H1 (cell line): ENCODE measurements at regions not wholly inside any gene's neighbourhood (a gene's known extent, or its start where the extent isn't known, plus 50 kb on each side); places are given as distances from the start of the nearest gene placed in this dataset.

ENCODE experiments used
- CTCF ChIA-PET: fragments of 300-600 bp; sonication (Branson Sonifier 250); formaldehyde crosslinking; loops from one replicate; lab custom pipeline; 2021; ENCODE audit not compliant: partially characterized antibody; lab: Charles Lee
- POLR2A ChIA-PET: fragments of 300-600 bp; sonication (Branson Sonifier 250); formaldehyde crosslinking; loops from one replicate; lab custom pipeline; 2021; ENCODE audit warnings: inconsistent platforms; ENCODE audit not compliant: partially characterized antibody; lab: Charles Lee
- DNase-seq, 2 experiments: peaks; one replicate each; pipeline versions ENCODE4 v3.0.0 to v3.0.0-alpha.2; 2010 to 2022; ENCODE audit warnings: low spot score in 2 of 2, low read depth in 1 of 2, mixed read lengths in 1 of 2
- FAIRE-seq: peaks from 2 replicates; lab custom pipeline; 2011; peaks lifted over from hg19 to GRCh38; lab: Jason Lieb, UNC
- H2AFZ ChIP-seq: 2 replicates; pipeline ENCODE4 v1.8.1; 2012; ENCODE audit warnings: low read length, inconsistent platforms
- H2AK5ac ChIP-seq: 2 replicates; pipeline ENCODE4 v1.6.1; 2013; ENCODE audit warnings: low read depth, low read length
- H2BK120ac ChIP-seq: replicated peaks from 2 replicates; pipeline ENCODE3; 2013; ENCODE audit warnings: low read depth, low read length, inconsistent platforms
- H2BK12ac ChIP-seq: 2 replicates; pipeline ENCODE4 v1.6.1; 2013; ENCODE audit warnings: low read depth, low read length
- H2BK15ac ChIP-seq: 2 replicates; pipeline ENCODE4 v1.6.1; 2013; ENCODE audit warnings: low read length
- H2BK20ac ChIP-seq: 2 replicates; pipeline ENCODE4 v1.6.1; 2013; ENCODE audit warnings: low read length
- H2BK5ac ChIP-seq: 2 replicates; pipeline ENCODE4 v1.6.1; 2013; ENCODE audit warnings: low read depth, low read length
- H3K14ac ChIP-seq: 2 replicates; pipeline ENCODE4 v1.6.1; 2013; ENCODE audit warnings: inconsistent platforms; ENCODE audit not compliant: insufficient read length
- H3K18ac ChIP-seq: 2 replicates; pipeline ENCODE4 v1.6.1; 2013; ENCODE audit warnings: low read length; ENCODE audit errors: extremely low read depth
- H3K23ac ChIP-seq: 2 replicates; pipeline ENCODE4 v1.6.1; 2013; ENCODE audit warnings: inconsistent platforms; ENCODE audit not compliant: insufficient read length
- H3K23me2 ChIP-seq: 2 replicates; pipeline ENCODE4 v1.6.1; 2013; ENCODE audit warnings: low read depth, low read length
- H3K27ac ChIP-seq: 2 replicates; pipeline ENCODE4 v1.6.1; 2011; ENCODE audit warnings: low read depth, low read length, inconsistent platforms
- H3K27me3 ChIP-seq, 4 experiments: replicated peaks in 1 of 4; 1 replicate in 1 of 4; 2 replicates in 3 of 4; pipeline versions ENCODE4 v1.6.1 to v1.8.1; 2011 to 2013; ENCODE audit warnings: low read length in 3 of 4, mild to moderate bottlenecking in 3 of 4, inconsistent platforms in 2 of 4, mixed read lengths in 2 of 4, moderate library complexity in 1 of 4; ENCODE audit not compliant: control insufficient read depth in 3 of 4, insufficient read depth in 3 of 4; ENCODE audit errors: extremely low read depth in 1 of 4
- H3K36me3 ChIP-seq, 4 experiments: 2 replicates each; pipeline versions ENCODE4 v1.6.1 to v1.8.1; 2011 to 2013; ENCODE audit warnings: mild to moderate bottlenecking in 4 of 4, low read length in 3 of 4, moderate library complexity in 2 of 4, control low read depth in 1 of 4, inconsistent platforms in 1 of 4; ENCODE audit not compliant: insufficient read depth in 4 of 4, control insufficient read depth in 2 of 4
- H3K4ac ChIP-seq: replicated peaks from 2 replicates; pipeline ENCODE3; 2013; ENCODE audit warnings: low read length, low read depth, mixed read lengths, inconsistent platforms; ENCODE audit not compliant: insufficient read length
- H3K4me1 ChIP-seq, 4 experiments: replicated peaks in 1 of 4; 1 replicate in 1 of 4; 2 replicates in 3 of 4; pipeline versions ENCODE4 v1.6.1 to v1.8.1; 2011 to 2013; ENCODE audit warnings: low read length in 3 of 4, inconsistent platforms in 2 of 4, mixed read lengths in 1 of 4; ENCODE audit not compliant: insufficient read depth in 4 of 4, control insufficient read depth in 3 of 4
- H3K4me2 ChIP-seq, 2 experiments: 2 replicates each; pipeline versions ENCODE4 v1.6.1 to v1.8.1; 2011 to 2013; ENCODE audit warnings: low read depth in 2 of 2, low read length in 2 of 2, control low read depth in 1 of 2, inconsistent platforms in 1 of 2, mild to moderate bottlenecking in 1 of 2; ENCODE audit not compliant: insufficient read depth in 1 of 2
- H3K4me3 ChIP-seq, 4 experiments: fragments of 200-600, 300-600 bp in 1 of 4; sonication (generic), shearing (Covaris generic), sonication (Bioruptor Twin) in 1 of 4; 2 replicates each; pipeline versions ENCODE4 v1.5.1 to v1.8.1; 2011 to 2016; ENCODE audit warnings: low read length in 4 of 4, low read depth in 3 of 4, control low read depth in 2 of 4, inconsistent platforms in 2 of 4, mild to moderate bottlenecking in 2 of 4, mixed read lengths in 1 of 4, moderate library complexity in 1 of 4; ENCODE audit not compliant: insufficient read depth in 2 of 4; ENCODE audit errors: extremely low read depth in 1 of 4
- H3K56ac ChIP-seq: replicated peaks from 2 replicates; pipeline ENCODE3; 2013; ENCODE audit warnings: low read depth, mild to moderate bottlenecking, mixed read lengths, low read length, inconsistent platforms; ENCODE audit not compliant: insufficient read length
- H3K79me1 ChIP-seq: 2 replicates; pipeline ENCODE4 v1.6.1; 2013; ENCODE audit warnings: low read depth, low read length, control low read depth
- H3K79me2 ChIP-seq, 2 experiments: 2 replicates each; pipeline versions ENCODE4 v1.6.1 to v1.8.1; 2012 to 2013; ENCODE audit warnings: low read length in 2 of 2, mild to moderate bottlenecking in 2 of 2, inconsistent platforms in 1 of 2; ENCODE audit not compliant: insufficient read depth in 2 of 2, control insufficient read depth in 1 of 2
- H3K9ac ChIP-seq, 4 experiments: replicated peaks in 1 of 4; 1 replicate in 1 of 4; 2 replicates in 3 of 4; pipeline versions ENCODE4 v1.6.1 to v1.8.1; 2011 to 2013; ENCODE audit warnings: low read depth in 3 of 4, low read length in 3 of 4, control low read depth in 2 of 4, mild to moderate bottlenecking in 2 of 4, moderate library complexity in 2 of 4, inconsistent platforms in 1 of 4; ENCODE audit errors: extremely low read depth in 1 of 4
- H3K9me3 ChIP-seq, 2 experiments: 2 replicates each; pipeline versions ENCODE4 v1.6.1 to v1.8.1; 2012 to 2013; ENCODE audit warnings: mild to moderate bottlenecking in 2 of 2, moderate library complexity in 2 of 2, control low read depth in 1 of 2, inconsistent platforms in 1 of 2, low read depth in 1 of 2, low read length in 1 of 2, mixed read lengths in 1 of 2; ENCODE audit not compliant: insufficient read depth in 2 of 2
- H4K20me1 ChIP-seq, 2 experiments: replicated peaks in 1 of 2; 2 replicates each; pipeline versions ENCODE3 to v1.8.1; 2011 to 2013; ENCODE audit warnings: inconsistent platforms in 2 of 2, low read length in 2 of 2, mild to moderate bottlenecking in 1 of 2; ENCODE audit not compliant: insufficient read depth in 2 of 2, control insufficient read depth in 1 of 2
- H4K5ac ChIP-seq: 2 replicates; pipeline ENCODE4 v1.6.1; 2013; ENCODE audit warnings: low read length, low read depth, mixed read lengths, inconsistent platforms; ENCODE audit not compliant: insufficient read length
- H4K8ac ChIP-seq: 2 replicates; pipeline ENCODE4 v1.8.0; 2013; ENCODE audit warnings: mild to moderate bottlenecking, moderate library complexity, low read length, inconsistent platforms; ENCODE audit not compliant: insufficient read depth; ENCODE audit errors: extremely low read depth
- H4K91ac ChIP-seq: replicated peaks from 2 replicates; pipeline ENCODE3; 2013; ENCODE audit warnings: low read length, mixed read lengths, inconsistent platforms; ENCODE audit not compliant: insufficient read length
- BCL11A ChIP-seq, 2 experiments: IDR thresholded peaks; one replicate each; pipeline ENCODE4 v1.6.1; 2011; ENCODE audit warnings: low read depth in 2 of 2, low read length in 2 of 2, mild to moderate bottlenecking in 2 of 2
- CBX5 ChIP-seq: fragments of 300-800, 300-1000 bp; sonication (generic); IDR thresholded peaks from 2 replicates; pipeline ENCODE4 v1.7.1; 2016; ENCODE audit warnings: antibody characterized with exemption, low read length, low read depth
- CHD1 ChIP-seq: IDR thresholded peaks from 2 replicates; pipeline ENCODE4 v1.6.1; 2012; ENCODE audit warnings: low read depth, low read length, improper control_type of control experiment
- CHD2 ChIP-seq: IDR thresholded peaks from 2 replicates; pipeline ENCODE4 v1.6.1; 2012; ENCODE audit warnings: low read length, improper control_type of control experiment
- EZH2 ChIP-seq: fragments of 200-600 bp; sonication (generic); IDR thresholded peaks from 2 replicates; pipeline ENCODE4 v1.7.1; 2012; ENCODE audit warnings: low read depth, mild to moderate bottlenecking, moderate library complexity, low read length, inconsistent platforms; ENCODE audit not compliant: severe bottlenecking
- JUND ChIP-seq: IDR thresholded peaks from 2 replicates; pipeline ENCODE4 v1.6.1; 2011; ENCODE audit warnings: mild to moderate bottlenecking, improper control_type of control experiment, low read length
- NANOG ChIP-seq: IDR thresholded peaks from 2 replicates; pipeline ENCODE4 v1.6.1; 2011; ENCODE audit warnings: low read length, low read depth, mild to moderate bottlenecking, inconsistent platforms; ENCODE audit not compliant: insufficient read depth, poor library complexity, severe bottlenecking
- SAP30 ChIP-seq: fragments of 300-600 bp; sonication (generic); IDR thresholded peaks from 2 replicates; pipeline ENCODE4 v1.7.1; 2012; ENCODE audit warnings: low read length, moderate library complexity, mild to moderate bottlenecking, inconsistent platforms; ENCODE audit not compliant: insufficient read depth, insufficient replicate concordance
- SIX5 ChIP-seq: IDR thresholded peaks from 2 replicates; pipeline ENCODE4 v1.6.1; 2011; ENCODE audit warnings: mild to moderate bottlenecking, low read depth, low read length
- SP1 ChIP-seq: IDR thresholded peaks from 2 replicates; pipeline ENCODE4 v1.6.1; 2011; ENCODE audit warnings: low read depth, low read length
- TF ChIP-seq, protein P1 (sequence below), 3 experiments: IDR thresholded peaks; 1 replicate in 2 of 3; 2 replicates in 1 of 3; pipeline versions ENCODE4 v1.5.1 to v1.6.1; 2011; ENCODE audit warnings: low read length in 3 of 3, mild to moderate bottlenecking in 3 of 3, inconsistent platforms in 2 of 3, low read depth in 1 of 3, moderate library complexity in 1 of 3; ENCODE audit not compliant: insufficient read depth in 1 of 3; ENCODE audit errors: control extremely low read depth in 1 of 3

DNA sequence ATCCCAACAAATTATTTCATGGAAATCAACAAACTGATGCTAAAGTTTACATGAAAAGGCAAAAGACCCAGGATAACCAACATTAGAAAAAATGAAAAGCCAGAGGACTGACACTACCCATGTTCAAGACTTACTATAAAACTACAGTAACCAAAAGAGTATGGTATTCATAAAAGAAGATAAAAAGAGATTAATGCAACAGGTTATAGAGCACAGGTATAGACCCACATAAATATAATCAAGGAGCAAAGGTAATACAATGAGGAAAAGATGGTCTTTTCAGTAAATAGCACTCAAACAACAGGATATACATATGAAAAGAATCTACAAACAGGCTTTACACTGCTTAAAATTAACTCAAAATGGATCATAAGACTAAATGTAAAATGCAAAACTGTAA is 1342.7 kb downstream of the UQCRFS1 start:
- no peaks in the 10 kb centered on the region for H3K23me2 ChIP-seq
- no peaks in the 10 kb centered on the region for H3K79me1 ChIP-seq
- H3K14ac ChIP-seq = no peak overlapping the region
- FAIRE-seq (no peak), DNase-seq (no peak)
- no peaks in the 10 kb centered on the region for H3K27me3 ChIP-seq
- no peak overlapping the region for H3K4me3 ChIP-seq
- no peaks in the 10 kb centered on the region for H4K20me1 ChIP-seq
- no peak overlapping the region for H2AFZ ChIP-seq
- no peak overlapping the region for H3K56ac ChIP-seq
- H3K4me2 ChIP-seq = no peak overlapping the region
- H4K8ac ChIP-seq = no peak overlapping the region
- no peaks in the 10 kb centered on the region for H3K79me2 ChIP-seq
- H4K91ac ChIP-seq = no peak overlapping the region
- no peak overlapping the region for H3K4ac ChIP-seq
- no peaks in the 10 kb centered on the region for H3K36me3 ChIP-seq
- POLR2A ChIA-PET = no interaction called here
- no peak overlapping the region for H3K18ac ChIP-seq
- H3K23ac ChIP-seq = no peak overlapping the region
- H2BK120ac ChIP-seq = no peak overlapping the region
- no peak overlapping the region for H2BK15ac ChIP-seq
- TF ChIP-seq SIX5 = no peak
- TF ChIP-seq SP1 = no peak
- no peak for TF ChIP-seq CBX5
- TF ChIP-seq, protein P1, sequence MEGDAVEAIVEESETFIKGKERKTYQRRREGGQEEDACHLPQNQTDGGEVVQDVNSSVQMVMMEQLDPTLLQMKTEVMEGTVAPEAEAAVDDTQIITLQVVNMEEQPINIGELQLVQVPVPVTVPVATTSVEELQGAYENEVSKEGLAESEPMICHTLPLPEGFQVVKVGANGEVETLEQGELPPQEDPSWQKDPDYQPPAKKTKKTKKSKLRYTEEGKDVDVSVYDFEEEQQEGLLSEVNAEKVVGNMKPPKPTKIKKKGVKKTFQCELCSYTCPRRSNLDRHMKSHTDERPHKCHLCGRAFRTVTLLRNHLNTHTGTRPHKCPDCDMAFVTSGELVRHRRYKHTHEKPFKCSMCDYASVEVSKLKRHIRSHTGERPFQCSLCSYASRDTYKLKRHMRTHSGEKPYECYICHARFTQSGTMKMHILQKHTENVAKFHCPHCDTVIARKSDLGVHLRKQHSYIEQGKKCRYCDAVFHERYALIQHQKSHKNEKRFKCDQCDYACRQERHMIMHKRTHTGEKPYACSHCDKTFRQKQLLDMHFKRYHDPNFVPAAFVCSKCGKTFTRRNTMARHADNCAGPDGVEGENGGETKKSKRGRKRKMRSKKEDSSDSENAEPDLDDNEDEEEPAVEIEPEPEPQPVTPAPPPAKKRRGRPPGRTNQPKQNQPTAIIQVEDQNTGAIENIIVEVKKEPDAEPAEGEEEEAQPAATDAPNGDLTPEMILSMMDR (IDR thresholded peaks at IDR 0.05; ENCODE audit: control extremely low read depth in 1 of 3, insufficient read depth in 1 of 3, low read depth in 1 of 3, low read length in 3 of 3) = no peak
- TF ChIP-seq JUND = no peak
- TF ChIP-seq BCL11A (IDR thresholded peaks at IDR 0.05; ENCODE audit: low read depth in 2 of 2, low read length in 2 of 2) = no peak
- TF ChIP-seq EZH2 = no peak
- no peak for TF ChIP-seq NANOG
- no peak for TF ChIP-seq CHD1
- no peak for TF ChIP-seq CHD2
- no peak for TF ChIP-seq SAP30
- no peak overlapping the region for H4K5ac ChIP-seq
- no peak overlapping the region for H2AK5ac ChIP-seq
- CTCF ChIA-PET = no interaction called here
- peaks cover 56 to 60% of the 10 kb centered on the region in 2 experiments for H3K9me3 ChIP-seq
- no peak overlapping the region for H2BK20ac ChIP-seq
- no peak overlapping the region for H3K9ac ChIP-seq
- H2BK12ac ChIP-seq = no peak overlapping the region
- no peak overlapping the region for H2BK5ac ChIP-seq
- H3K27ac ChIP-seq = no peak overlapping the region
- H3K4me1 ChIP-seq = no peaks in the 10 kb centered on the region
